ENCODE measurements at regions not wholly inside any gene's neighbourhood (a gene's known extent, or its start where the extent isn't known, plus 50 kb on each side); places are given as distances from the start of the nearest gene placed in this dataset.

DNA sequence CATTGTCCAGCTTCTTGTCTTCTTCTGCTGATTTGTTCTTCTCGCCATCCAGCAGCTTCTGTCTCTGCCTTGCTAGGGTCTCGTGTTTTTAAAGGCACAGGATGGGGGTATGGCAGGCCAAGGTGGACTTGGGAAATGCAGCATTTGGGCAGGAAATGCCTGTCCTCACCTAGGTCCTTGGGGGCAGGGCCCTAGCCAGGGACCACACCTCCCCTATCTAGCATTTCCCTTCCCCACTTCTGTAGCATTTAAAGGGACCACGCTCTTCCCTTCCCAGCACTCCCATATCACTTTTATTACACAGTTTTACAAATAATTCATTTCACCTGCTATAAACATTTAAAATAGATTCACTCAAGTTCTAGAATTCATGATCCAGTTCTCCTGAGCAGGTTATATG, 315.4 kb upstream of the LMCD1 start:
- no peak for TF ChIP-seq EP300 (conservative IDR thresholded peaks at IDR 0.05; ENCODE audit: poor library complexity, severe bottlenecking)
- TF ChIP-seq EZH2 (IDR thresholded peaks at IDR 0.05; ENCODE audit: borderline replicate concordance, insufficient read depth, low read length, poor library complexity, severe bottlenecking): no peak
- TF ChIP-seq RAD21 (conservative IDR thresholded peaks at IDR 0.05): no peak
- TF ChIP-seq SMC3 (conservative IDR thresholded peaks at IDR 0.05; ENCODE audit: poor library complexity): no peak
- TF ChIP-seq, protein P1, sequence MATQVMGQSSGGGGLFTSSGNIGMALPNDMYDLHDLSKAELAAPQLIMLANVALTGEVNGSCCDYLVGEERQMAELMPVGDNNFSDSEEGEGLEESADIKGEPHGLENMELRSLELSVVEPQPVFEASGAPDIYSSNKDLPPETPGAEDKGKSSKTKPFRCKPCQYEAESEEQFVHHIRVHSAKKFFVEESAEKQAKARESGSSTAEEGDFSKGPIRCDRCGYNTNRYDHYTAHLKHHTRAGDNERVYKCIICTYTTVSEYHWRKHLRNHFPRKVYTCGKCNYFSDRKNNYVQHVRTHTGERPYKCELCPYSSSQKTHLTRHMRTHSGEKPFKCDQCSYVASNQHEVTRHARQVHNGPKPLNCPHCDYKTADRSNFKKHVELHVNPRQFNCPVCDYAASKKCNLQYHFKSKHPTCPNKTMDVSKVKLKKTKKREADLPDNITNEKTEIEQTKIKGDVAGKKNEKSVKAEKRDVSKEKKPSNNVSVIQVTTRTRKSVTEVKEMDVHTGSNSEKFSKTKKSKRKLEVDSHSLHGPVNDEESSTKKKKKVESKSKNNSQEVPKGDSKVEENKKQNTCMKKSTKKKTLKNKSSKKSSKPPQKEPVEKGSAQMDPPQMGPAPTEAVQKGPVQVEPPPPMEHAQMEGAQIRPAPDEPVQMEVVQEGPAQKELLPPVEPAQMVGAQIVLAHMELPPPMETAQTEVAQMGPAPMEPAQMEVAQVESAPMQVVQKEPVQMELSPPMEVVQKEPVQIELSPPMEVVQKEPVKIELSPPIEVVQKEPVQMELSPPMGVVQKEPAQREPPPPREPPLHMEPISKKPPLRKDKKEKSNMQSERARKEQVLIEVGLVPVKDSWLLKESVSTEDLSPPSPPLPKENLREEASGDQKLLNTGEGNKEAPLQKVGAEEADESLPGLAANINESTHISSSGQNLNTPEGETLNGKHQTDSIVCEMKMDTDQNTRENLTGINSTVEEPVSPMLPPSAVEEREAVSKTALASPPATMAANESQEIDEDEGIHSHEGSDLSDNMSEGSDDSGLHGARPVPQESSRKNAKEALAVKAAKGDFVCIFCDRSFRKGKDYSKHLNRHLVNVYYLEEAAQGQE (IDR thresholded peaks at IDR 0.05; ENCODE audit: borderline replicate concordance): no peak
- TF ChIP-seq MXI1 (conservative IDR thresholded peaks at IDR 0.05; ENCODE audit: poor library complexity, severe bottlenecking): no peak
- Histone ChIP-seq H3K9ac (ENCODE audit: low read length) (no peak overlapping the region), H3K4me2 (ENCODE audit: low read length) (no peak overlapping the region), H3K4me3 (ENCODE audit: low read length) (no peak overlapping the region), H3K9me3 (ENCODE audit: low read length) (no peaks in the 10 kb centered on the region), H3F3A (ENCODE audit: insufficient read depth, low read length, poor library complexity, severe bottlenecking) (no peaks in the 10 kb centered on the region), H3K27ac (ENCODE audit: low read length) (no peak overlapping the region), H3K9me2 (ENCODE audit: insufficient read depth, low read length) (no peaks in the 10 kb centered on the region), H3K36me3 (ENCODE audit: insufficient read depth, low read length) (no peaks in the 10 kb centered on the region), H3K27me3 (ENCODE audit: insufficient read depth, low read depth, low read length) (no peaks in the 10 kb centered on the region), H2AFZ (ENCODE audit: low read depth, low read length) (no peak overlapping the region), H4K20me1 (ENCODE audit: insufficient read depth) (no peaks in the 10 kb centered on the region), H3K79me2 (replicated peaks; ENCODE audit: insufficient read depth, low read length) (no peaks in the 10 kb centered on the region)

DNA sequence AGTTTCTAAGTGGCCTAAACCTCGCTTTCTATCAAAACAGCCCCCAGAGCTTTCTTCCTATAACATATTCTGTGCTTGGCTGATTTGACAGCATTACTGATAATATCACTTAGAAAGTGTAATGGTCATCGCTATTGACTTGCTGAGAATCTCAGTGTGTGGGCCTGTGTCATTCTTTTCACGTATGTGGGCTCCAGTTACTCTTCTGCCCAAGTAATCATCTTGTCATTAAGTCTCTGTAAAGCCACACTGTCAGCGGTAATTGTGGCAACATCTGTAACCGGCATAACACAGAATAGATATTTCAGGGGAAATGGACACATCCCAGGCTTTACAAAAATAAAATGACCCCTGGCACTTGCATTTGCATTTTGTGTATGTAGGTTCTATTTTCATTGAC, 313.6 kb upstream of the LMCD1 start:
- Histone ChIP-seq H3K27ac (ENCODE audit: low read length) (peak overlapping the region; percentile 29), H3K9me3 (ENCODE audit: low read length) (no peaks in the 10 kb centered on the region), H3K4me3 (ENCODE audit: low read length) (no peak overlapping the region), H3K27me3 (ENCODE audit: insufficient read depth, low read depth, low read length) (no peaks in the 10 kb centered on the region), H3K79me2 (replicated peaks; ENCODE audit: insufficient read depth, low read length) (no peaks in the 10 kb centered on the region), H3K36me3 (ENCODE audit: insufficient read depth, low read length) (no peaks in the 10 kb centered on the region), H4K20me1 (ENCODE audit: insufficient read depth) (no peaks in the 10 kb centered on the region), H3K9ac (ENCODE audit: low read length) (no peak overlapping the region), H3K9me2 (ENCODE audit: insufficient read depth, low read length) (no peaks in the 10 kb centered on the region), H2AFZ (ENCODE audit: low read depth, low read length) (no peak overlapping the region), H3K4me2 (ENCODE audit: low read length) (no peak overlapping the region), H3F3A (ENCODE audit: insufficient read depth, low read length, poor library complexity, severe bottlenecking) (no peaks in the 10 kb centered on the region)
- TF ChIP-seq POLR2AphosphoS5 (IDR thresholded peaks at IDR 0.05): peak; percentile 88
- TF ChIP-seq EP300 (conservative IDR thresholded peaks at IDR 0.05; ENCODE audit: poor library complexity, severe bottlenecking): peak; percentile 34
- no peak for TF ChIP-seq RAD21 (conservative IDR thresholded peaks at IDR 0.05)
- TF ChIP-seq EZH2 (IDR thresholded peaks at IDR 0.05; ENCODE audit: borderline replicate concordance, insufficient read depth, low read length, poor library complexity, severe bottlenecking): no peak
- TF ChIP-seq MXI1 (conservative IDR thresholded peaks at IDR 0.05; ENCODE audit: poor library complexity, severe bottlenecking): no peak
- TF ChIP-seq SMC3 (conservative IDR thresholded peaks at IDR 0.05; ENCODE audit: poor library complexity): no peak

DNA sequence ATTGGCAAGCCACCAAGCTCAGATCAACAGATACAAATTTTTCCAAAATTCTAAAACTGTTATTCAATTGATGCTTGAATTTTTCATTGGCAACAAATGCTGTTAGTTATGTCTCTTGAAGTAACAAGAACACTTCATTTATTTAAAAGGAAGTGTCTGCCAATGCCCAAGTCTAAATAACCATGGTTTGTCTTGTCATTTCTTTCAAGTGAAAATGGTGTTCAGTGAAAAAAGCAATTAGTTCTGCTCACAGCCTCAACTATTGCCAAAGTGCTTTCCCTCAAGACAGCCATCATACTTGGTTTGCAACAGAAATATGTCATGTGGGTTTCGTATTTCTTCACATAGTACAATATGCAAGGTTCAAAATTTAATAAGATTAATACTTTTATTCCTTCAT, 312.6 kb upstream of the LMCD1 start:
- Histone ChIP-seq H3K36me3 (ENCODE audit: insufficient read depth, low read length) (no peaks in the 10 kb centered on the region), H4K20me1 (ENCODE audit: insufficient read depth) (no peaks in the 10 kb centered on the region), H3K9me2 (ENCODE audit: insufficient read depth, low read length) (no peaks in the 10 kb centered on the region), H3K9me3 (ENCODE audit: low read length) (no peaks in the 10 kb centered on the region), H2AFZ (ENCODE audit: low read depth, low read length) (no peak overlapping the region), H3F3A (ENCODE audit: insufficient read depth, low read length, poor library complexity, severe bottlenecking) (no peaks in the 10 kb centered on the region), H3K4me3 (ENCODE audit: low read length) (no peak overlapping the region), H3K4me2 (ENCODE audit: low read length) (no peak overlapping the region), H3K27me3 (ENCODE audit: insufficient read depth, low read depth, low read length) (no peaks in the 10 kb centered on the region), H3K9ac (ENCODE audit: low read length) (no peak overlapping the region), H3K79me2 (replicated peaks; ENCODE audit: insufficient read depth, low read length) (no peaks in the 10 kb centered on the region), H3K27ac (ENCODE audit: low read length) (peak overlapping the region; percentile 21)
- TF ChIP-seq POLR2AphosphoS5 (IDR thresholded peaks at IDR 0.05) (peak; percentile 45), MXI1 (conservative IDR thresholded peaks at IDR 0.05; ENCODE audit: poor library complexity, severe bottlenecking) (no peak), SMC3 (conservative IDR thresholded peaks at IDR 0.05; ENCODE audit: poor library complexity) (no peak), EP300 (conservative IDR thresholded peaks at IDR 0.05; ENCODE audit: poor library complexity, severe bottlenecking) (peak; percentile 33)
- TF ChIP-seq, protein P1 (IDR thresholded peaks at IDR 0.05; ENCODE audit: borderline replicate concordance): peak; percentile 35
